H1 (cell line): ENCODE measurements at regions not wholly inside any gene's neighbourhood (a gene's known extent, or its start where the extent isn't known, plus 50 kb on each side); places are given as distances from the start of the nearest gene placed in this dataset.

Experiments used
- TEAD4 ChIP-seq: IDR thresholded peaks from 2 replicates; pipeline ENCODE4 v1.6.1; 2012; ENCODE audit warnings: low read depth, low read length, inconsistent platforms, mixed read lengths
- ZNF274 ChIP-seq: IDR thresholded peaks from 2 replicates; pipeline ENCODE4 v1.7.0; 2012; ENCODE audit warnings: low read length, borderline replicate concordance; ENCODE audit errors: extremely low read depth

DNA sequence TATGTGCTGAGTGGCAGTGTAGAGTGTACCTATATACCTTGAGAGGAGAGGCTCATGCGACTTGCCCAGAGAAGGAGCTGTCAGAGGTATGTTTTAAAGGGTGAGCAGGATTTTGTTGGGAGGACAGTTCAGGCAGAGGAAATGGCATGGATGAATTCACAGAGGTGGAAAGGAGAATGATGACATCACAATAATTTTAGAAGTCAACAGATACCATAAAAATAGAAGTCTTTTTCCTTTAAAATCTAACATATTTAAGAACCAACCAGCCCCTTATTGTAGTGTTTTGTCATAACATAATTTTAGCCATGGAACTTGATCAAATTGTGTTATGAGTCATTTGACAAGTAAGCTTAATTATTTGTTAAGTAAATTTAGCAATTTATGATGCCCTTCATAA is 538.1 kb upstream of the GYPC start (continued):
- TF ChIP-seq TEAD4: no peak
- TF ChIP-seq ZNF274: no peak
